ENCODE measurements at regions not wholly inside any gene's neighbourhood (a gene's known extent, or its start where the extent isn't known, plus 50 kb on each side); places are given as distances from the start of the nearest gene placed in this dataset.

DNA sequence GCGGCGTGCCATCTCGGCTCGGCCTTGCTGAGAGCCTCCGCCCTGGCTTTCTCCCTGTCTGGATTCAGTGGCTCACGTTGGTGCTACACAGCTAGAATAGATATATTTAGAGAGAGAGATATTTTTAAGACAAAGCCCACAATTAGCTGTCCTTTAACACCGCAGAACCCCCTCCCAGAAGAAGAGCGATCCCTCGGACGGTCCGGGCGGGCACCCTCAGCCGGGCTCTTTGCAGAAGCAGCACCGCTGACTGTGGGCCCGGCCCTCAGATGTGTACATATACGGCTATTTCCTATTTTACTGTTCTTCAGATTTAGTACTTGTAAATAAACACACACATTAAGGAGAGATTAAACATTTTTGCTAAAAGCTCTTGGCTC lies 54.1 kb downstream of the PLXNA1 start:
- TF ChIP-seq, protein P1, sequence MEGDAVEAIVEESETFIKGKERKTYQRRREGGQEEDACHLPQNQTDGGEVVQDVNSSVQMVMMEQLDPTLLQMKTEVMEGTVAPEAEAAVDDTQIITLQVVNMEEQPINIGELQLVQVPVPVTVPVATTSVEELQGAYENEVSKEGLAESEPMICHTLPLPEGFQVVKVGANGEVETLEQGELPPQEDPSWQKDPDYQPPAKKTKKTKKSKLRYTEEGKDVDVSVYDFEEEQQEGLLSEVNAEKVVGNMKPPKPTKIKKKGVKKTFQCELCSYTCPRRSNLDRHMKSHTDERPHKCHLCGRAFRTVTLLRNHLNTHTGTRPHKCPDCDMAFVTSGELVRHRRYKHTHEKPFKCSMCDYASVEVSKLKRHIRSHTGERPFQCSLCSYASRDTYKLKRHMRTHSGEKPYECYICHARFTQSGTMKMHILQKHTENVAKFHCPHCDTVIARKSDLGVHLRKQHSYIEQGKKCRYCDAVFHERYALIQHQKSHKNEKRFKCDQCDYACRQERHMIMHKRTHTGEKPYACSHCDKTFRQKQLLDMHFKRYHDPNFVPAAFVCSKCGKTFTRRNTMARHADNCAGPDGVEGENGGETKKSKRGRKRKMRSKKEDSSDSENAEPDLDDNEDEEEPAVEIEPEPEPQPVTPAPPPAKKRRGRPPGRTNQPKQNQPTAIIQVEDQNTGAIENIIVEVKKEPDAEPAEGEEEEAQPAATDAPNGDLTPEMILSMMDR (IDR thresholded peaks at IDR 0.05) = no peak
- no peak for TF ChIP-seq EZH2phosphoT487 (IDR thresholded peaks at IDR 0.05)
- TF ChIP-seq EZH2 (IDR thresholded peaks at IDR 0.05) = no peak
- Mint-ChIP-seq H3K4me1 (peaks cover 21% of the 10 kb centered on the region), H3K4me3 (no peak overlapping the region), H3K9me3 (no peaks in the 10 kb centered on the region), H3K36me3 (peaks cover 2% of the 10 kb centered on the region), H3K27ac (peak overlapping the region; percentile 34), H3K27me3 (ENCODE audit: insufficient read depth, low read depth) (peaks cover 10% of the 10 kb centered on the region)
- H3K79me2 ChIP-seq (ENCODE audit: low read depth) = no peaks in the 10 kb centered on the region
- H3K4me1 ChIP-seq = no peaks in the 10 kb centered on the region
- H3K9me3 ChIP-seq (ENCODE audit: low read depth) = no peaks in the 10 kb centered on the region
- no peak for DNase-seq (ENCODE audit: low spot score)
- no peaks in the 10 kb centered on the region for H3F3A ChIP-seq (ENCODE audit: low read depth)
- no peaks in the 10 kb centered on the region for H4K20me1 ChIP-seq (ENCODE audit: low read depth)
- no peak overlapping the region for H3K4me2 ChIP-seq
- H3K27me3 ChIP-seq = no peaks in the 10 kb centered on the region
- H3K36me3 ChIP-seq = no peaks in the 10 kb centered on the region
- H3K4me3 ChIP-seq = no peak overlapping the region
- peak overlapping the region; percentile 63 for H3K27ac ChIP-seq
- H2AFZ ChIP-seq (replicated peaks) = no peak overlapping the region
- H3K9ac ChIP-seq = no peak overlapping the region

DNA sequence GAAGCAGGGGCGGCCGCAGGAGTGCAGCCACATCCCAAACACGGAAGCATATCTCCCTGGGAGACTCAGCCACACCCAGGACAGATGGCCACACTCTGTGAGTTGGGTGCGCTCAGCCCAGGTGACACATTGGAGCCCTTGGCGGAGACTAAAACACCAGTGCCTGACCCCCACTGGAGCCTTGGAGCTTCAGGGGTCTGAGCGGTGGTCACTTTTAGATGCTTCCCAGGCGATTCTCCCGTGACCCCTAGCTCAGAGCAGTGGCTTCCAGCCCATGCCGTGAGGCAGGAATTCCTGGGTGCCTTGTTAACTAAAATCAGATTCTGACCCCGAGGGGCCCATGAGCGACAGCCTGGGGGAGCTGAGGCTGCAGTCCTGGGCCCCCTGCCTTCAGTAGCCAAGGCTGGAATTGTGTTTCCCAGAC lies 54.5 kb downstream of the PLXNA1 start:
- no peaks in the 10 kb centered on the region for H3K9me3 ChIP-seq (ENCODE audit: low read depth)
- no peaks in the 10 kb centered on the region for H4K20me1 ChIP-seq (ENCODE audit: low read depth)
- H3K27ac Mint-ChIP-seq = peak overlapping the region; percentile 34
- no peak overlapping the region for H3K9ac ChIP-seq
- H3K27ac ChIP-seq = no peak overlapping the region
- H3K27me3 ChIP-seq = no peaks in the 10 kb centered on the region
- H3K4me2 ChIP-seq = no peak overlapping the region
- H3K79me2 ChIP-seq (ENCODE audit: low read depth) = no peaks in the 10 kb centered on the region
- no peaks in the 10 kb centered on the region for H3K4me1 ChIP-seq
- H3K36me3 Mint-ChIP-seq = peaks cover 2% of the 10 kb centered on the region
- H3K4me3 Mint-ChIP-seq = no peak overlapping the region
- H3K27me3 Mint-ChIP-seq (ENCODE audit: insufficient read depth, low read depth) = peaks cover 10% of the 10 kb centered on the region
- no peak for DNase-seq (ENCODE audit: low spot score)
- no peaks in the 10 kb centered on the region for H3K36me3 ChIP-seq
- no peaks in the 10 kb centered on the region for H3F3A ChIP-seq (ENCODE audit: low read depth)
- no peak overlapping the region for H2AFZ ChIP-seq (replicated peaks)
- H3K4me1 Mint-ChIP-seq = peaks cover 23% of the 10 kb centered on the region
- H3K9me3 Mint-ChIP-seq = no peaks in the 10 kb centered on the region
- H3K4me3 ChIP-seq = no peak overlapping the region
- TF ChIP-seq EZH2phosphoT487 (IDR thresholded peaks at IDR 0.05) (no peak), EZH2 (IDR thresholded peaks at IDR 0.05) (no peak)
- TF ChIP-seq, protein P1 (IDR thresholded peaks at IDR 0.05) = no peak

DNA sequence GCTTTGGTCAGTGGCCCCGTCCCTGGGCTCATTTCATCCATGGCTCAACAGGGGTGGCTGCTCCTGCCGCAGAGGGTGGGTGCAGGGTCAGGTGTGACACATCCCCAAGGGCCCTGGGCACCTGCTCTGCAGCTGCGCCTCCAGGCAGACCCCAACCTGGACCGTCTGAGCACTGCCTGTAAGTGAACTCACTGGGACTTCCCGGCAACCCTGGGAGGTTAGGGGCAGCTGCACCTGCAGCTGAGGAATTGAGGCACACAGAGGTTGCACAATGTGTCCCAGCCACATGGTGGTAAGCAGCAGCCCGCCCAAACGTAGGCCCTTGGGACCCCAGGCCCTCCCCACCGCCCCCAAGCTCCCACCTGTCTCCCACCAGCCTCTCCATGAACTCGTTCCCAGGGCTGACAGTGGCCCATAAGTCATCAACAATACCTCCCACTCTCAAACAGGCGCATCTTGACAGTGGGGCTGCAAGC lies 55.1 kb downstream of the PLXNA1 start:
- H4K20me1 ChIP-seq (ENCODE audit: low read depth) = no peaks in the 10 kb centered on the region
- no peak overlapping the region for H3K27ac ChIP-seq
- H3K27ac Mint-ChIP-seq = peak overlapping the region; percentile 88
- TF ChIP-seq, protein P1 (IDR thresholded peaks at IDR 0.05) = no peak
- TF ChIP-seq EZH2phosphoT487 (IDR thresholded peaks at IDR 0.05) (no peak), EZH2 (IDR thresholded peaks at IDR 0.05) (no peak)
- no peak overlapping the region for H3K4me3 Mint-ChIP-seq
- DNase-seq (ENCODE audit: low spot score) = no peak
- H3K36me3 ChIP-seq = no peaks in the 10 kb centered on the region
- H3F3A ChIP-seq (ENCODE audit: low read depth) = no peaks in the 10 kb centered on the region
- no peaks in the 10 kb centered on the region for H3K9me3 ChIP-seq (ENCODE audit: low read depth)
- peaks cover 2% of the 10 kb centered on the region for H3K36me3 Mint-ChIP-seq
- no peak overlapping the region for H2AFZ ChIP-seq (replicated peaks)
- no peaks in the 10 kb centered on the region for H3K79me2 ChIP-seq (ENCODE audit: low read depth)
- H3K4me1 Mint-ChIP-seq = peaks cover 24% of the 10 kb centered on the region
- H3K9ac ChIP-seq = no peak overlapping the region
- H3K4me2 ChIP-seq = no peak overlapping the region
- no peaks in the 10 kb centered on the region for H3K9me3 Mint-ChIP-seq
- H3K4me1 ChIP-seq = peaks cover 2% of the 10 kb centered on the region
- no peaks in the 10 kb centered on the region for H3K27me3 ChIP-seq
- peaks cover 10% of the 10 kb centered on the region for H3K27me3 Mint-ChIP-seq (ENCODE audit: insufficient read depth, low read depth)
- H3K4me3 ChIP-seq = no peak overlapping the region
